Spinal cord (tissue), 9 donors: ENCODE measurements at regions not wholly inside any gene's neighbourhood (a gene's known extent, or its start where the extent isn't known, plus 50 kb on each side); places are given as distances from the start of the nearest gene placed in this dataset.

Experiments
- DNase-seq, 6 donors: peaks; one replicate each; pipeline versions ENCODE4 v3.0.0 to v3.0.0-alpha.2; 2013 to 2015; ENCODE audit warnings: low spot score in 6 of 6, low read depth in 4 of 6
- H3K27ac ChIP-seq: one replicate; pipeline ENCODE4 v1.5.1; 2013; ENCODE audit warnings: low read depth, low read length, control low read depth
- H3K27me3 ChIP-seq: one replicate; pipeline ENCODE4 v1.6.1; 2013; ENCODE audit warnings: low read length; ENCODE audit not compliant: control insufficient read depth, insufficient read depth
- H3K36me3 ChIP-seq: one replicate; pipeline ENCODE4 v1.6.1; 2013; ENCODE audit warnings: low read length; ENCODE audit not compliant: control insufficient read depth, insufficient read depth
- H3K4me1 ChIP-seq: one replicate; pipeline ENCODE4 v1.6.1; 2013; ENCODE audit warnings: low read length; ENCODE audit not compliant: control insufficient read depth, insufficient read depth
- H3K4me3 ChIP-seq: one replicate; pipeline ENCODE4 v1.5.1; 2013; ENCODE audit warnings: low read depth, low read length, control low read depth
- H3K9me3 ChIP-seq: one replicate; pipeline ENCODE4 v1.6.1; 2013; ENCODE audit warnings: low read length; ENCODE audit not compliant: control insufficient read depth, insufficient read depth
- WGBS: methylation state at CpG from one replicate; pipeline ENCODE4 v1.1.5; 2013; ENCODE audit warnings: missing lambda C conversion rate; ENCODE audit not compliant: insufficient coverage; 5-methylcytosine and 5-hydroxymethylcytosine counted together
- donor health status: healthy.

- Histone ChIP-seq H3K27me3 (no peaks in the 10 kb centered on the region), H3K4me3 (no peak overlapping the region), H3K9me3 (no peaks in the 10 kb centered on the region), H3K27ac (no peak overlapping the region), H3K36me3 (no peaks in the 10 kb centered on the region), H3K4me1 (peaks cover 9% of the 10 kb centered on the region)
- WGBS = 48% methylated on average over 2 of the region's 5 CpGs
- peak in 2 of 6 donors; percentile 55 to 62 for DNase-seq
These were observed 182.2 kb upstream of the IL12A start for GRCh38 chr3:159806412-159806811.

- no peaks in the 10 kb centered on the region for H3K27me3 ChIP-seq
- H3K27ac ChIP-seq = no peak overlapping the region
- no peak overlapping the region for H3K4me3 ChIP-seq
- no peaks in the 10 kb centered on the region for H3K9me3 ChIP-seq
- H3K4me1 ChIP-seq = peaks cover 9% of the 10 kb centered on the region
- WGBS = no CpG with 5 or more reads among the region's 3 CpGs
- H3K36me3 ChIP-seq = no peaks in the 10 kb centered on the region
- DNase-seq = no peak
These were observed 181.2 kb upstream of the IL12A start for GRCh38 chr3:159807137-159808040.

- Histone ChIP-seq H3K4me3 (no peak overlapping the region), H3K4me1 (peaks cover 24% of the 10 kb centered on the region), H3K36me3 (no peaks in the 10 kb centered on the region), H3K27ac (peak overlapping the region; percentile 5), H3K27me3 (no peaks in the 10 kb centered on the region), H3K9me3 (no peaks in the 10 kb centered on the region)
- DNase-seq = peak in 2 of 6 donors; percentile 32 to 37
- WGBS = 37% methylated on average over 7 of the region's 8 CpGs
These were observed 174.7 kb upstream of the IL12A start for GRCh38 chr3:159813822-159814531.

GRCh38 chr3:159816512-159816911 is 172.1 kb upstream of the IL12A start:
- Histone ChIP-seq H3K36me3 (no peaks in the 10 kb centered on the region), H3K27me3 (no peaks in the 10 kb centered on the region), H3K9me3 (no peaks in the 10 kb centered on the region), H3K4me3 (no peak overlapping the region), H3K4me1 (peaks cover 26% of the 10 kb centered on the region), H3K27ac (peak overlapping the region; percentile 2)
- WGBS = 76% methylated on average over 2 of the region's 3 CpGs
- DNase-seq = no peak

GRCh38 chr3:159817126-159817525 is 171.5 kb upstream of the IL12A start:
- WGBS = 29% methylated on average over 4 of the region's 6 CpGs
- H3K4me1 ChIP-seq = peaks cover 26% of the 10 kb centered on the region
- no peak overlapping the region for H3K27ac ChIP-seq
- H3K4me3 ChIP-seq = no peak overlapping the region
- no peaks in the 10 kb centered on the region for H3K9me3 ChIP-seq
- DNase-seq = no peak
- no peaks in the 10 kb centered on the region for H3K27me3 ChIP-seq
- H3K36me3 ChIP-seq = no peaks in the 10 kb centered on the region

- Histone ChIP-seq H3K27ac (peak overlapping the region; percentile 52), H3K4me3 (no peak overlapping the region), H3K27me3 (no peaks in the 10 kb centered on the region), H3K36me3 (no peaks in the 10 kb centered on the region), H3K9me3 (no peaks in the 10 kb centered on the region), H3K4me1 (peaks cover 26% of the 10 kb centered on the region)
- 69% methylated on average over 3 of the region's 3 CpGs for WGBS
- no peak for DNase-seq
These were observed 171.1 kb upstream of the IL12A start for GRCh38 chr3:159817571-159817970.

- Histone ChIP-seq H3K9me3 (no peaks in the 10 kb centered on the region), H3K27me3 (no peaks in the 10 kb centered on the region), H3K36me3 (no peaks in the 10 kb centered on the region), H3K4me3 (no peak overlapping the region), H3K4me1 (peaks cover 26% of the 10 kb centered on the region), H3K27ac (peak overlapping the region; percentile 52)
- DNase-seq = no peak
- WGBS = 40% methylated on average over 3 of the region's 3 CpGs
These were observed 170.2 kb upstream of the IL12A start for GRCh38 chr3:159818399-159818798.

- Histone ChIP-seq H3K4me3 (no peak overlapping the region), H3K27me3 (no peaks in the 10 kb centered on the region), H3K27ac (peak overlapping the region; percentile 19), H3K36me3 (no peaks in the 10 kb centered on the region), H3K9me3 (no peaks in the 10 kb centered on the region), H3K4me1 (peaks cover 23% of the 10 kb centered on the region)
- 80% methylated on average over 3 of the region's 3 CpGs for WGBS
- no peak for DNase-seq
These were observed 169.6 kb upstream of the IL12A start for GRCh38 chr3:159818997-159819500.

GRCh38 chr3:159819676-159820075 is 169.0 kb upstream of the IL12A start:
- Histone ChIP-seq H3K4me1 (peaks cover 19% of the 10 kb centered on the region), H3K27me3 (no peaks in the 10 kb centered on the region), H3K27ac (peak overlapping the region; percentile 78), H3K4me3 (no peak overlapping the region), H3K36me3 (no peaks in the 10 kb centered on the region), H3K9me3 (no peaks in the 10 kb centered on the region)
- DNase-seq = no peak
- no CpG with 5 or more reads among the region's 1 CpG for WGBS
